PFSK-1 (cell line): ENCODE measurements at regions not wholly inside any gene's neighbourhood (a gene's known extent, or its start where the extent isn't known, plus 50 kb on each side); places are given as distances from the start of the nearest gene placed in this dataset.

ENCODE experiments used
- FOXP2 ChIP-seq: optimal IDR thresholded peaks from 2 replicates; pipeline ENCODE3; 2011; ENCODE audit warnings: borderline replicate concordance, control low read depth, inconsistent platforms; ENCODE audit not compliant: insufficient read depth; ENCODE audit errors: extremely low read length, extremely low read depth
- POLR2AphosphoS5 ChIP-seq: IDR thresholded peaks from 2 replicates; pipeline ENCODE4 v1.6.1; 2012; ENCODE audit warnings: low read depth, mild to moderate bottlenecking, control low read depth, low read length, moderate library complexity
- REST ChIP-seq, 2 experiments: IDR thresholded peaks; 2 replicates each; pipeline versions ENCODE4 v1.6.1 to v1.8.0; 2011 to 2012; ENCODE audit warnings: low read depth in 2 of 2, low read length in 2 of 2, control low read depth in 1 of 2, inconsistent platforms in 1 of 2, mild to moderate bottlenecking in 1 of 2, moderate library complexity in 1 of 2; ENCODE audit not compliant: insufficient read depth in 1 of 2
- SIN3A ChIP-seq: IDR thresholded peaks from 2 replicates; pipeline ENCODE4 v1.6.1; 2012; ENCODE audit warnings: mild to moderate bottlenecking, low read length, moderate library complexity, borderline replicate concordance; ENCODE audit not compliant: insufficient read depth
- TAF1 ChIP-seq: IDR thresholded peaks from 2 replicates; pipeline ENCODE4 v1.6.1; 2012; ENCODE audit warnings: low read length, control low read depth, borderline replicate concordance; ENCODE audit not compliant: insufficient read depth

- TF ChIP-seq SIN3A (no peak), POLR2AphosphoS5 (no peak), TAF1 (no peak), REST (IDR thresholded peaks at IDR 0.05; ENCODE audit: insufficient read depth in 1 of 2, low read depth in 2 of 2, low read length in 2 of 2) (no peak), FOXP2 (no peak)
These were observed 94.3 kb downstream of the POSTN start for GRCh38 chr13:37504251-37504650.
